Tibial artery (tissue), 4 donors: ENCODE measurements at regions not wholly inside any gene's neighbourhood (a gene's known extent, or its start where the extent isn't known, plus 50 kb on each side); places are given as distances from the start of the nearest gene placed in this dataset.

Experiments
- DNase-seq, 2 donors: peaks; one replicate each; pipeline ENCODE4 v3.0.0-alpha.2; 2019
- H3K27ac ChIP-seq, 2 donors: fragments of 200-600 bp; sonication (generic) in 1 of 2; 1 replicate in 1 of 2; 2 replicates in 1 of 2; pipeline ENCODE4 v1.5.1; 2018 to 2019; ENCODE audit warnings: mild to moderate bottlenecking in 1 of 2
- H3K27me3 ChIP-seq, 2 donors: fragments of 200-600 bp; sonication (generic) in 1 of 2; one replicate each; pipeline versions ENCODE4 v1.5.1 to v1.6.0; 2016 to 2019
- H3K36me3 ChIP-seq, 3 donors: fragments of 200-600 bp; sonication (generic) in 2 of 3; one replicate each; pipeline ENCODE4 v1.5.1; 2016 to 2019; ENCODE audit warnings: mild to moderate bottlenecking in 2 of 3
- H3K4me1 ChIP-seq, 4 donors: fragments of 200-600 bp; sonication (generic) in 2 of 4; 1 replicate in 3 of 4; 2 replicates in 1 of 4; pipeline ENCODE4 v1.5.1; 2016 to 2019
- H3K4me3 ChIP-seq, 2 donors: fragments of 200-600 bp; sonication (generic) in 1 of 2; 1 replicate in 1 of 2; 2 replicates in 1 of 2; pipeline ENCODE4 v1.5.1; 2018 to 2019; ENCODE audit warnings: mild to moderate bottlenecking in 2 of 2
- H3K9me3 ChIP-seq, 3 donors: fragments of 200-600 bp; sonication (generic) in 1 of 3; one replicate each; pipeline ENCODE4 v1.5.1; 2016 to 2019
- CTCF ChIP-seq, 2 experiments: fragments of 200-600 bp in 1 of 2; fragments of 450-650 bp in 1 of 2; IDR thresholded peaks; one replicate each; pipeline ENCODE4 v1.5.1; 2017 to 2019; ENCODE audit warnings: antibody characterized with exemption in 2 of 2, mild to moderate bottlenecking in 1 of 2, moderate library complexity in 1 of 2
- intact Hi-C: fragments of 100-400 bp; cut with DNase I; formaldehyde crosslinking; loops from one replicate; pipeline ENCODE4 v1.15.0; 2023; ENCODE audit warnings: low total_unique reads

- H3K4me1 ChIP-seq, result no peaks in the 10 kb centered on the region
- H3K27me3 ChIP-seq, result no peaks in the 10 kb centered on the region
- DNase-seq, result no peak
- H3K9me3 ChIP-seq, result no peaks in the 10 kb centered on the region
- H3K4me3 ChIP-seq, result no peak overlapping the region
- H3K27ac ChIP-seq, result no peak overlapping the region
- no peaks in the 10 kb centered on the region for H3K36me3 ChIP-seq
- no peak for TF ChIP-seq CTCF (IDR thresholded peaks at IDR 0.05)
- intact Hi-C loops, result no loop called here
Measured at GRCh38 chr5:23396346-23396745, 111.1 kb upstream of the PRDM9 start.

GRCh38 chr5:23389291-23390101 lies 117.9 kb upstream of the PRDM9 start:
- no peak for TF ChIP-seq CTCF (IDR thresholded peaks at IDR 0.05)
- no peaks in the 10 kb centered on the region for H3K4me1 ChIP-seq

GRCh38 chr5:23385036-23385435 lies 122.4 kb upstream of the PRDM9 start:
- no peak for TF ChIP-seq CTCF (IDR thresholded peaks at IDR 0.05)
- Histone ChIP-seq H3K9me3 (no peaks in the 10 kb centered on the region), H3K27me3 (no peaks in the 10 kb centered on the region), H3K4me3 (no peak overlapping the region), H3K4me1 (no peaks in the 10 kb centered on the region), H3K36me3 (no peaks in the 10 kb centered on the region), H3K27ac (no peak overlapping the region)
- intact Hi-C loops, result no loop called here
- no peak for DNase-seq

More at GRCh38 chr5:23389291-23390101, 117.9 kb upstream of the PRDM9 start:
- intact Hi-C loops, result no loop called here
- H3K9me3 ChIP-seq, result no peaks in the 10 kb centered on the region
- H3K36me3 ChIP-seq, result no peaks in the 10 kb centered on the region
- no peak for DNase-seq
- H3K27me3 ChIP-seq, result no peaks in the 10 kb centered on the region
- no peak overlapping the region for H3K4me3 ChIP-seq
- H3K27ac ChIP-seq, result no peak overlapping the region

- intact Hi-C loops, result no loop called here
- Histone ChIP-seq H3K27me3 (no peaks in the 10 kb centered on the region), H3K27ac (no peak overlapping the region), H3K9me3 (no peaks in the 10 kb centered on the region), H3K4me1 (no peaks in the 10 kb centered on the region), H3K36me3 (no peaks in the 10 kb centered on the region), H3K4me3 (no peak overlapping the region)
- no peak for TF ChIP-seq CTCF (IDR thresholded peaks at IDR 0.05)
- DNase-seq, result no peak
Measured at GRCh38 chr5:23372177-23372576, 135.2 kb upstream of the PRDM9 start.

- intact Hi-C loops, result no loop called here
- Histone ChIP-seq H3K4me1 (no peaks in the 10 kb centered on the region), H3K36me3 (no peaks in the 10 kb centered on the region), H3K4me3 (no peak overlapping the region), H3K27ac (no peak overlapping the region), H3K9me3 (no peaks in the 10 kb centered on the region), H3K27me3 (no peaks in the 10 kb centered on the region)
- no peak for DNase-seq
- no peak for TF ChIP-seq CTCF (IDR thresholded peaks at IDR 0.05)
Measured at GRCh38 chr5:23368393-23368792, 139.0 kb upstream of the PRDM9 start.
